T-helper 9 cell (primary cell): ENCODE measurements at regions not wholly inside any gene's neighbourhood (a gene's known extent, or its start where the extent isn't known, plus 50 kb on each side); places are given as distances from the start of the nearest gene placed in this dataset.
"Not testable (repeated sequence)": the region's sequence is repeated elsewhere in the genome, so short reads cannot be mapped to it uniquely, and the experiment has no call there.

Experiments used
- DNase-seq: peaks from one replicate; pipeline ENCODE4 v3.0.0-alpha.2; 2020

DNA sequence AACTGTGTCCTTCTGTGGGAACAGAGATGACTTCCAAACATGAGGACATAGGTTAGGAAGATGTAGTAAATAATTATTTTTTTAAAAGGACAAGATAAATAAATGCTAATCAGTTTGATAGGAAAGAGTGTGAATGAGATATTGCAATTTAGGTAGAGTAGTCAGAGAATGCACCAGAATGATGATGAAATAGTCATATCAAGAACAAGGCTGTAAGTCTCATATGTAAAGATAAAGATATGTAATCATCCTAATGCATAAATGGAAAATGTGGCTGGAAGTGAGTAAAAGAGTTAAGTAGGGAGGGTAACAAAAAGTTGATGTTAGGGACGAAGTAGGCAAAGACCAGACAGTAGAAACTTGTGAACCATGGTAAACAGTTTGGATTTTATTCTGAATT is 1041.7 kb upstream of the MIR17HG start:
- no peak for DNase-seq

DNA sequence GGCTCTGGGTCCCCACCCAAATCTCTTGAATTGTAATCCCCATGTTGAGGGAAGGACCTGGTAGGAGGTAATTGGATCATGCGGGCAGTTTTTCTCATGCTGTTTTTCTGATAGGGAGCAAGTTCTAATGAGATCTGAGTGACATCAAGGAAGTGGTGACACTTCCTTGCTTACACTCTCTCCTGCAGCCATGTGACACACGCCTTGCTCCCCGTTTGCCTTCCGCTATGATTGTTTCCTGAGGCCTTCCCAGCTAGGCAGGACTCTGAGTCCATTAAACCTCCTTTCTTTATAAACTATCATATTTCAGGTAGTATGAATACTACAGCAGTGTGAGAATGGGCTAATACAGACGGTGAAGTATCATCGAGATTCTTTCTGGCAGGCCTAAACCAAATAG is 1040.4 kb upstream of the MIR17HG start:
- no peak for DNase-seq

DNA sequence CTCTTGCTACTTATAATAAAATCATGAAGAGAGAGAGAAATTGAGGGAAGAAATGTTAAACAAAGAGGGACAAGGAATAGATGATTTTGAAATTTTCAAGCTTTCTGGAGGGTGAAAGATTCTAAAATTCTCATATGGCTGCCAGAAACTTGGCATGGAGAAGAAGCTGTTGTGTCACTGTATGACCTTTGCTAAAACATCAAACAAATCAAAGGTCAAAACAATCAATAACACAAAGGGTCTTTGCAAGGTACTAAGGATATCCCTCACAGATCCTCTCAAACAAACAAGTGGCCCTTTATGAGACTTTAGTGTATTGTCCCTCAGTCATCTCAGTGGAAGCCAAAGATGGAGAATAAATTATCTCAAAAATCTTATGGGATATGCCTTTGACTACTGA is 1039.2 kb upstream of the MIR17HG start:
- no peak for DNase-seq

DNA sequence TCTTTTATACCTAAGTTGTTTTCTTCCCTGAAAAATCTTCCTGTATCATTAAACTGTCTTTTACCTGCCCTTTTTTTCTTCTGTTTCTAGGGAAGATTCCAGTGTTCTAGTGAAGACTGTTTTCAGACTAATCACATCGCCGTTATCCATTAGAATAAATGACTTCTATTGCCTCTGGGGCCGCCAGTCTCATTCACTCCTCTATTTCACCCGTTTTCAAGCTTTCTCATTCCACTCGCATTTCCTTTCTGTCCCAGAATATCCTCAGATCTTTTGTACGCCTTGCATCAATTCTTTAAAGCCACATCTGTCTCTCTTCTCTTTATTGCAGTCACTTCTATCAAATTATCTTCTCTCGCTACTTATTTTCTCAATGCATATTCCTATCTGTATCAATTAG is 1035.6 kb upstream of the MIR17HG start:
- no peak for DNase-seq

DNA sequence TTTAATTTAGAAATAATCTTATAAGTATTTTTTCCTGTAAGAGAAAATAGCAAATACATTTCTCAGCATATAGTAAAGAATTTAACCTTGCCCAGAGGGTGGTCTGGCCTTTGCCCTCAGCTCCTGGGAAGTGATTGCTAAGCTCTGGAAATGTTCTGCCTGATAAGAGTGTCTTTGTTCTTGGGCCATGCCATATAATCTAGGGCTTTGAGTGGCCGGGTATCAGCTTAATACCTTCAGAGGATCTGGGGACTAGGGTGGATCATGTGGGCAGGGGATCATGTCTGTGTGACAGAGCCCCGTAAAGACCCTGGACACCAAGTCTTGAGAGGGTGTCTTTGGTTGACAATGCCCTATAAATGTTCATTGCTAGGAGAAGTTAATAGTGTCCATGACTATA is 1032.4 kb upstream of the MIR17HG start:
- DNase-seq, result no peak

DNA sequence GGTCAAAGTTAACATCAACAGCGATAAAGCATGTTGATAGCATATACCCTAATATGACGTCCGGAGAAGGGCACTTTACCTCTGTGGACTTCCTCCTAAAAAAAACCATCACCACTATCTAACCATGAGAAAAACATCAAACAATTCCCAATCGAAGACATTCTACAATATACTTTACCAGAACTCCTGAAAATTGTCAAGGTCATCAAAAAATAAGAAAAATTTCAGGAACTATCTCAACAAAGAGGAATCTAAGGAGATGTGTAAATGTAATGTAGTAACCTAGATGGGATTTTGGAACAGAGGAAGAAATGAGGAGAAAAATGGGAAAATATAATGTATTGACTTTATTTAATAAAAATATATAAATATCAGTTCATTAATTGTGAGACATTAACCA is 1026.8 kb upstream of the MIR17HG start:
- DNase-seq, result no peak

DNA sequence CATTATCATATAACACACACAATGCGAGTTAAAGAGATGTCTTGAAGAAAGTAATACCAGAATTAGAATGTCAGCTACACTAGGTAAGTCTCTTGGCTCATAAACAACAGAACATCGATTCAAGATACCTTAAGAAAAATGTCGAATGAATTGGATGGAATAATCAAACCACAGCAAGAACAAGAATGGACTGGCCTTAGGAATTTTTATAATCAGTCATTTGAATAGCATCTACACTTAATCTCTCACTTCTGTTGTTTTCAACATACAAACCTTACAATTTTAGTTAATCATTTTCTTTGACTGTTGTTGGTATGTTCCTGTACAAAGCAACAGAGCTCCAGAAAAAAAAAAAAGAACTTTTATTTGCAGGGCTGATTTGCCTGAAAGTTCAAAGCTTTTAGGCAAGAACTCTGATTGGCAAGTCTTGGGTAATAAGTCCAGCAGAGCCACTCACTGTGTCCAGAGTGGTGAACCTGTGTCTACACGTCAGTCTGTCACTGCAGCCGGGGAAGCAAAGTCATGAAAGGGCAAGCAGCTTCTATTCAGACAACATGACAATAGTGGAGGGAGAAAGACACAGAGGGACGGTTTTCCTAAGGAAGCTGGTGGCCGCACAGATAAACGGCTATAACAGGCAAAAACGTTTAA is 1026.1 kb upstream of the MIR17HG start:
- no peak for DNase-seq

DNA sequence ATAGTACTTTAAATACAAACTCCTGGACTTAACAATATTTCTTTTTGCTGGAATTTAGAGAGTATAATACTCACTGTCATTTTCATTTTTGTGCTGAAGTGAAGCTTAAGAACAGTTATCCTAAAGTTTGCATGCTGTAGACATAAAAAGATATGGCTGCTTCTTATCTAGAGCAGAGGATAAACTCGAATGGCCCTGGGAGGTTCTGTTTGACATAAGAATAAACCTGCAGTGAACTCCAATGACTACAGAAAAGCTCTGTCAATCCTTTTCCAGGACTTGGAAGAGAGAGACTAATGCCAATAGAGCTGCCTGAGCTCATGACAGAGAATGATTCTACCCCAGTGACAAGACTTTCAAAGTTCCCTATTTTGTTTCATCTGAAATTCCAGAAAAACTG is 1017.8 kb upstream of the MIR17HG start:
- no peak for DNase-seq

DNA sequence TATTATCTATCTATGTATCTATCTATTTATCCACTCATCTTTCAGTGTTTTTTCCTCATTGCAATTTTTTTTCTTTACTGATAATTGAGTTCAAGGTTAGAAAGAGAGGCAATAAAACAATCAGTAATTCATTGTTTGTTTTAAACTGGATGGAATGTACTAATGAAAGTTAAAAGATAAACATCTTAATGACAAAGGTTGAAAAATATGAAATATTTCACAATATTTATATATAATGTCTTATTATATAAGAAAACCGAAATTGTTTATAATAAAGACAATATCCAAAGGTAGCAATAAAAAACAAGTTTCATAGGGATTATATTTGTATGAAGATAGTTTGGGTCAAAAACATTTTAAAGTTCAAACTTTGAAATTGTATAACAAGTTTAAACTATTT is 1015.5 kb upstream of the MIR17HG start:
- no peak for DNase-seq

DNA sequence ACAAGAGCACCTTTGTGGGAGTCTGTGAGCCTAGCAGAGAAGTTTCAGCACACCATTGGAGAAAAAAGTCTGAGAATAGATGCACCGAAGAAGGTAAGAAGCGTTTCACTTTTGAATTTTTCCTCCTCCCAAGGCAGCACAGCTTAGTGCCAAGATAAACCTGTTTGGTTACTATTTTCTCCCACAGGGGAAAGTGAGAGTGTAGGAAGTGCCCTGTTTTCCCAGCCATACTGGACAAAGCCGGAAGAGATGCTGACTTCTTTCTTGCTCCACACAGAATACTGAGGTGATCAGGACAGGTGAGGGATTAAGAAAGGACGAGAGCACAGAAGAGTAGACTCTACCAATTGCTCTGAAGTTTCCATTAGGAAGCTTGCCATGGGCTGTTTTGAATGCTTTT is 1011.0 kb upstream of the MIR17HG start:
- no peak for DNase-seq

DNA sequence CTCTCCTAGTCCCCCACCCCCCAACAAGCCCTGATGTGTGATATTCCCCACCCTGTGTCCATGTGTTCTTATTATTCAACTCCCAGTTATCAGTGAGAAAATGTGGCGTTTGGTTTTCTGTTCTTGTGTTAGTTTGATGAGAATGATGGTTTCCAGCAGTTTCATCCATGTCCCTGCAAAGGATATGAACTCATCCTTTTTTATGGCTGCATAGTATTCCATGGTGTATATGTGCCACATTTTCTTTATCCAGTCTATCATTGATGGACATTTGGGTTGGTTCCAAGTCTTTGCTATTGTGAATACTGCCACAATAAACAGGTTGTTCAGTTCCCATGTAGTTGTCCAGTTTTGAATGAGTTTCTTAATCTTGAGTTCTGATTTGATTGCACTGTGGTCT is 1006.1 kb upstream of the MIR17HG start:
- DNase-seq, result not testable (repeated sequence)

DNA sequence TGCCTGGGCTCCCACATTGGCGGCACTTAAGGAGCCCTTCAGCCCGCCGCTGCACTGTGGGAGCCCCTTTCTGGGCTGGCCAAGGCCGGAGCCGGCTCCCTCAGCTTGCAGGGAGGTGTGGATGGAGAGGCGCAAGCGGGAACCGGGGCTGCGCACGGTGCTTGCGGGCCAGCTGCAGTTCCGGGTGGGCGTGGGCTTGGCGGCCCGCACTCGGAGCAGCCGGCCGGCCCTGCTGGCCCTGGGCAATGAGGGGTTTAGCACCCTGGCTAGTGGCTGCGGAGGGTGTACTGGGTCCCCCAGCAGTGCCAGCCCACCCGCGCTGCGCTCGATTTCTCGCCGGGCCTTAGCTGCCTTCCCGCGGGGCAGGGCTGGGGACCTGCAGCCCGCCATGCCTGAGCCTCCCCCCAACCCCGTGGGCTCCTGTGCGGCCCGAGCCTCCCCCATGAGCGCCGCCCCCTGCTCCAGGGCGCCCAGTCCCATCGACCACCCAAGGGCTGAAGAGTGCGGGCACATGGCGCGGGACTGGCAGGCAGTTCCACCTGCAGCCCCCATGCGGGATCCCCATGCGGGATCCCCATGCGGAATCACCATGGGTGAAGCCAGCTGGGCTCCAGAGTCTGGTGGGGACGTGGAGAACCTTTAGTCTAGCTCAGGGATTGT is 998.9 kb upstream of the MIR17HG start:
- not testable (repeated sequence) for DNase-seq

DNA sequence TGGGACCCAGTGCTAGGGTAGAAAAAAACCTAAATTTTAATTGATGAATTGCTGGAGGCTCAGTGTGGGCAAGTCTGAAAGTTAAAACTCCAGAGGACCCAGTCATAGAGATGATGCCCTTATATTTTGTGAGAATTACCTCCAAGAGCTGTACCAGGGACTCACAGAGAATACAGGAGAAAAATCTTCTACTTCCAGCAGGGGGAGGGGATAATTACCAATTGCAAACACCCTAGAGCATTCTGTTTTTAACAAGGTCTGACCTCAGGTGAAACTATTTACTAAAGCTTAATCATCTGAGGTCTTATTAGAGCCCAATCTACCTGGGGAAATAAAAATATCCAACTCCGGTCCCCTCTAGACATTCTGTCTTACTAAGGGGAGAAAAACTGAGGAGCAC is 994.7 kb upstream of the MIR17HG start:
- no peak for DNase-seq

DNA sequence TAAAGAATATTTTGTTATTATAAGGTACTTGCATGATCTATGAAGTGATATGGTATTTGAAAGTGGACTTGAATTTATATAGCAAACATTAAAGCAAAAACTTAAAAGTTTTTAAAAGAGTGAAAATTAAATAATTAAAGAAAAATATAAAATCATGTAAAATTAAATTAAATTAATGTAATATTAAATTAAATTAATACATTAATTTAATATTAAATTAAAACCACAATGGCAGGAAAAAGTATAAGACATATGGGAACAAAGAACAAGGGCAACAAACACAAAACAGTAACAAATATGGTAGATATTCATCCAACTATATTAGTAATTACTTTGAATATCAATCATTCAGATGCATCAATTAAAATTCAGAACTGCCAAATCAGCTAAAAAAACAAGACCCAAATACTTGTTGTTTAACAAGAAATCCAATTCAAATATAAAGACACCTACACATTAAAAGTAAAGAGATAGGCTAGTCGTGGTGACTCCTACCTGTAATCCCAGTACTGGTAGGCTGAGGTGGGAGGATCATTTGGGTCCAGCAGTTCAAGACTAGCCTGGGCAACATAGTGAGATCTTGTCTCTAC is 992.2 kb upstream of the MIR17HG start:
- DNase-seq, result no peak

DNA sequence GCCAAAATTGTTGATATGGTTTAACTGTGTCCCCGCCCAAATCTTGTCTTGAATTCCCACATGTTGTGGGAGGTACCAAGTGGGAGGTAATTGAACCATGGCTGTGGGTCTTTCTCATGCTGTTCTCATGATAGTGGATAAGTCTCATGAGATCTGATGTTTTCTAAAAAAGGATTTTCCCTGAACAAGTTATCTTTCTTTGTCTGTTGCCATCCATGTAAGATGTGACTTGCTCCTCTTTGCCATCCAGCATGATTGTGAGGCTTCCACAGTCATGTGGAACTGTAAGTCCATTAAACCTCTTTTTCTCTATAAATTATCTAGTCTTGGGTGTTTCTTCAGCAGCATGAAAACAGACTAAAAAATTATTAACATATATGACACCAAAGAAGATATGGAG is 986.7 kb upstream of the MIR17HG start:
- no peak for DNase-seq

DNA sequence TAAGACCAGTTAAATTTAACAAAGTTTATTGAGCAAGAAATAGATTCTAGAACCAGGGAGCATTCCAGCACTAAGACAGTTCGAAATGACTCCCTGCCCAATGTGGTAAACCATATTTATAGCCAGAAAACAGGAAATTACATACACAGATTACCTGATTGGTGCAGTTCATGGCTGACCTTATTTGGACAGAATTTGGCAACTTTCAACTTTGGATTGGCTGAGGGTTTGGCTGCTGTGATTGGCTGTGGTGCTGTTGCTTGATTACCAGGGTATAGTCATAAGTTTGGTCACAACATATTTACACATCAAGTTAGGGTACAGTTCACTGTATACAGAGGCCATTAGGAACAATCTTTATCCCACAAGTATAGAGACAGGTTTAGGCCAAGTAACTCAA is 984.8 kb upstream of the MIR17HG start:
- no peak for DNase-seq

DNA sequence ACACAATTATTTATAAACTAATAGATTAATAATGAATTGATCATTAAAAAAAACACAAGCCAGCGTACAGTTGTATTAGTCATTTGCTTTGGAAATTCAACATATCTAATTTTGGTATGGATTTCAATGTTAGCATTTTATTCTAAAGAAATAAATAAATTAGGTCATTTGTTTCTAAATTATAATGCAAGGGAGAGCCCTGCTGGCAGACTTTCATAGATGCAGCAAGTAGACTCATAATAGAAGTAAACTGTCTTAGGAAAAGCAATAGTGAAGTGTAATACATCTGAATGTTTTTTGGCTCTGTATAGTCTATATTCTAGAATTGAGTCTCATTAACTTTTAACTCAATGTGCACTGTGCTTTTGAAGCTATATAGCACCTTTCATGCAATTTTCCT is 982.4 kb upstream of the MIR17HG start:
- DNase-seq, result no peak

DNA sequence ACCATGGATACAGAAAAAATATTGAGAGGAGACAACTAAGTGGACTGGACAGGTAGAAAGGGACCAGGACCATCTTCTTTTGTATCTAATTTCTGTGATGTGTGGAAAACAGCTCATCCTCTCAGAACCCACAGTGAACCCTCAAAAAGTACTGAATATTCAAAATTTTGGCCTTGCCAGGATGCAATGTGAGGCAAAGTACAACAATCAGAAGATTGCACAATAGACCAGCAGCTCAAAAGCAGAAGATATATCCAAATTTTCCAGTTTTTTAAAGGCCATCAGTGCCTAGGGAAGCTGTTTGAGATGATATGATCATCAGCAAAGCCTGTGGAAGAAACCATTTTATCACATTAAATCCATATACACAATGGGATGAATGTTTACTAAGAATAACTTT is 973.3 kb upstream of the MIR17HG start:
- DNase-seq, result no peak

DNA sequence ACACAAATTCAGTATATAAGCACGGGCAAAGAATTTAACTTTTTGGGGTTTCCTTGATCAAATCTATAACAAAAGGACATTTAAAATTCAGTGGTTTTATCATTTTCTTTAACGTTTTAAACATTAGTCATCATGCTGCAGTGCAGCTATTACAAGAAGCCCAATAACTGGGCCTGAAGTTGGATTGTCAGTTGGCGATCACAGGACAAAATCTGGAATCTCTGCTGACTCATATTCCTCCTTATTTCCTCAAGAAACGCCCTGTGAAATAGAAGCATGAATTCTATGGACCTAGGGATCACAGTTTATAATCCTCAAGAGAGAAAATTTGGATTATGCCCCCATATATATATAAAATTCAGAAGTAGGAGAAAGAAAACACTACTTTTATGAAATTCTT is 971.6 kb upstream of the MIR17HG start:
- no peak for DNase-seq

DNA sequence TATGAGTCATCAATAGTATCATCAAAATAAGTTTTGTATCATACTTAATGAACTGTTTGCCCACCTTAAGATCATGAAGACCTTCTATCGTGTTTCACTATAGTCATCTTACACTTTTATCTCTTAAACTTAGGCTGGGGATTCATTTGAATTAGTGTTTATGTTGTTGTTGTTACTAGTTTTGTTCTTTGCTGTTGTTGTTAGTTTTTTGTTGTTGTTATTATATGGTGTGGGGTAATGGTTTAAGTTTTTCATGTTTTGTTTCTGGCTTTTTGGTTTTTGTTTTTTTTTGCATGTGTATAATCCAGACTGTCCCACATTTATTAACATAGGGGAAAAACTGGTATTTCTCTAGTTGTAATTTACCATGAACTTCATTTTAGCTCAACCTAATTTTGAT is 965.1 kb upstream of the MIR17HG start:
- DNase-seq, result no peak

DNA sequence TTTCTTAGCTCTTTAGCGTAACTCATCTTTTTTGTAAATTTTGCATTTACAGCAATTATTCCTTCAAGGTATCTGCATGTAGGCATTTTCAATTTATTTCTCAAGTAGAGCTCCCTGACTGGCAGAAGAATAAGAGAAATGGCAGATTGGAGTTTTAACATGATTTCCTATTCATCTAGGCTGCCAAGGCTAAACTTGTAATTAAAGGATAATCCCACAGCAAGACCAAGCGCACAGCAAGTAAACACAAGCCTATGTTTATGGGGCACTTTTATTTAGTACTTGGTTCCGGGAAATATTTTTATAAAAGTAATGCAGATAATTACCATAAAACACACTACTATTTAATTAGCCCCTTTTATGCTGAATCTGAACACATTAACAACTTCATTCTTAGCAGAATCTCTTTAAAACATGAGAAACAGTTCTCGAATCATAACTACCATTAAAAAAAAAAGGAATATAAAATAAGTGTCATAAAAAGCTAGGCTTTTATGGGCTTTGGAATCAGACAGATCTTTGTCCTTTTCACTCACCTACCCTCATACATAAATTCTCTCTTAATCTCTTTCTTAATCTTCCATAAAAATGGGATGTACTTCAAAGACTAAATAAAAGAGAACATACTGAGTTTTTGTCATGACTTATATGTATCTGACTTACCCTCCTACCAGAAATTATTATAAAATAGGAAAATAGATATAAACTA is 961.6 kb upstream of the MIR17HG start:
- DNase-seq, result no peak

DNA sequence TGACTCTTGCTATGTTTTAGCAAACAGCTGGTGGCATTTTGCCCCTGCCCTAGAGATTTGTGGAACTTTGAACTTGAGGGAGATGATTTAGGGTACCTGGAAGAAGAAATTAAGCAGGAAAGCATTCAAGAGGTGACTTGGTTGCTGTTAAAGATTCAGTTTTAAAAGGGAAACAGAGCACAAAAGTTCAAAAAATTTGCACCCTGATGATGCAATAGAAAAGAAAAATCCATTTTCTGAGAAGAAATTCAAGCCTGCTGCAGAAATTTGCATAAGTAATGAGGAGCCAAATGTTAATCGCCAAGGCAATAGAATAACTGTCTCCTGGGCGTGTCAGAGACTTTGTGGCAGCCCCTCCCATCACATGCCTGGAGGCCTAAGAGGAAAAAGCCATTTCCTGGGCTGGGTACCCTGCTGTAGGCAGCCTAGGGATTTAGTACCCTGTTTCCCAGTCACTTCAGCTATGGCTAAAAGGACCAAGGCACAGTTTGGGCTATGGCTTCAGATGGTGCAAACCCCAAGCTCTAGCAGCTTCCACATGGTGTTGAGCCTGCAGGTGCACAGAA is 958.5 kb upstream of the MIR17HG start:
- no peak for DNase-seq

DNA sequence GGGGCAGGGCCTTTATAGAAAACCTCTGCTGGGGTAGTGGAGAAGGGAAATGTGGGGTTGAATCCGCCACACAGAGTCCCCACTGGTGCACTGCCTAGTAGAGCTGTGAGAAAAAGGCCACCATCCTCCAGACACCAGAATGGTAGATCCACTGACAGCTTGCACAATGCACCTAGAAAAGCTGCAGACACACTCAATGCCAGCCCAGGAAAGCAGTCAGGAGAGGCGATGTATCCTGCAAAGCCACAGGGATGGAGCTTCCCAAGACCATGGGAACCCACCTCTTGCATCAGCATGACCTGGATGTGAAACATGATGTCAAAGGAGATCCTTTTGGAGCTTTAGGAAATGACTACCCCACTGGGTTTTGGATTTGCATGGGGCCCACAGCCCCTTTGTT is 958.0 kb upstream of the MIR17HG start:
- no peak for DNase-seq

DNA sequence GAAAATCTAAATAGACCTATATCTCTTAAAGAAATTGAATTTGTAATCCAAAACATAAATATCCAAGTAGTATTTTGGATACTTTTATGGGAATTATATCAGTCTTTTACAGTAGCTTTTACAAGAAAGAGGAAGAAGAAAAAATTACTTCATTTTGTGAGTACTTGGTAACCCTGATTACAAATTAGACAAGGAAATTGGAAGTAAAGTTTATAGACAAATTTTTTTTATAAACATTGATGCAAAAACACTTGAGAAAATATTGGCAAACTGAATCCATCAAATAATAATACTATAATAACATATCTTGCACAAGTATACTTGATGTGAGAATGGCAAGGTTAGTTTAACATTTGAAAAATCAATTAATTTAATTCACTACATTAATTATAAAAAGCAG is 954.1 kb upstream of the MIR17HG start:
- DNase-seq, result no peak
